Tibial nerve (tissue), 4 donors: ENCODE measurements at regions not wholly inside any gene's neighbourhood (a gene's known extent, or its start where the extent isn't known, plus 50 kb on each side); places are given as distances from the start of the nearest gene placed in this dataset.

Experiments
- EP300 ChIP-seq, 2 donors: sonication (generic); formaldehyde crosslinking; IDR thresholded peaks; one replicate each; pipeline ENCODE4 v1.6.1; 2017; ENCODE audit warnings: antibody characterized with exemption in 2 of 2, mild to moderate bottlenecking in 1 of 2
- POLR2A ChIP-seq, 2 donors: fragments of 450-650 bp; IDR thresholded peaks; one replicate each; pipeline ENCODE4 v1.6.1; 2017; ENCODE audit warnings: antibody characterized with exemption in 2 of 2, mild to moderate bottlenecking in 2 of 2, moderate library complexity in 2 of 2
- TF ChIP-seq, protein P1 (sequence below), 5 experiments: fragments of 200-600 bp in 3 of 5; fragments of 450-650 bp in 2 of 5; sonication (generic) in 3 of 5; IDR thresholded peaks; one replicate each; pipeline ENCODE4 v1.5.1; 2016 to 2019; ENCODE audit warnings: antibody characterized with exemption in 5 of 5, mild to moderate bottlenecking in 3 of 5, moderate library complexity in 2 of 5

DNA sequence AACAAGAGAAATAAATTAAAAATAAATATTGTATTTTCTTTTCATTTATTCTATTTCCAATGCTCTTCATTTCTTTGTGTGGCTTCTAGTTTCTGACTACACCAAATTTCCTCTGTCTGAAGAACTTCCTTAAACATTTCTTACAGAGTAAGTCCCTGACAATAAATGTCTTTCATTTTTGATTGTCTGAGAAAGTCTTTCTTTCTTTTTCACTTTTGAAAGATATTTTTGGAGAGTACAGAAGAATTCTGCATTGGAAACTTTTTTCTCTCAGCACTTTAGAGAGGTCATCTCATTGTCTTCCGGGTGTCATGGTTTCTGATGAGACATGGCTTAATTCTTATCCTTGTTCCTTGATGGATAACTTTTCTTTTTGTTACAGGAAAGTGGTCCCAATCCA lies 119.6 kb downstream of the MOBP start:
- TF ChIP-seq, protein P1, sequence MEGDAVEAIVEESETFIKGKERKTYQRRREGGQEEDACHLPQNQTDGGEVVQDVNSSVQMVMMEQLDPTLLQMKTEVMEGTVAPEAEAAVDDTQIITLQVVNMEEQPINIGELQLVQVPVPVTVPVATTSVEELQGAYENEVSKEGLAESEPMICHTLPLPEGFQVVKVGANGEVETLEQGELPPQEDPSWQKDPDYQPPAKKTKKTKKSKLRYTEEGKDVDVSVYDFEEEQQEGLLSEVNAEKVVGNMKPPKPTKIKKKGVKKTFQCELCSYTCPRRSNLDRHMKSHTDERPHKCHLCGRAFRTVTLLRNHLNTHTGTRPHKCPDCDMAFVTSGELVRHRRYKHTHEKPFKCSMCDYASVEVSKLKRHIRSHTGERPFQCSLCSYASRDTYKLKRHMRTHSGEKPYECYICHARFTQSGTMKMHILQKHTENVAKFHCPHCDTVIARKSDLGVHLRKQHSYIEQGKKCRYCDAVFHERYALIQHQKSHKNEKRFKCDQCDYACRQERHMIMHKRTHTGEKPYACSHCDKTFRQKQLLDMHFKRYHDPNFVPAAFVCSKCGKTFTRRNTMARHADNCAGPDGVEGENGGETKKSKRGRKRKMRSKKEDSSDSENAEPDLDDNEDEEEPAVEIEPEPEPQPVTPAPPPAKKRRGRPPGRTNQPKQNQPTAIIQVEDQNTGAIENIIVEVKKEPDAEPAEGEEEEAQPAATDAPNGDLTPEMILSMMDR (IDR thresholded peaks at IDR 0.05): no peak
- TF ChIP-seq EP300 (IDR thresholded peaks at IDR 0.05): no peak
- TF ChIP-seq POLR2A (IDR thresholded peaks at IDR 0.05): no peak
